ENCODE measurements at regions not wholly inside any gene's neighbourhood (a gene's known extent, or its start where the extent isn't known, plus 50 kb on each side); places are given as distances from the start of the nearest gene placed in this dataset.

- no peak overlapping the region for H3K27ac ChIP-seq (ENCODE audit: low read depth in 2 of 2, low read length in 2 of 2)
- no peaks in the 10 kb centered on the region for H3K4me1 ChIP-seq (ENCODE audit: control insufficient read depth in 2 of 3, insufficient read depth in 2 of 3, low read depth in 1 of 3, low read length in 3 of 3)
- intact Hi-C loops (cut with DNase I), result no loop called here
- H3K27me3 ChIP-seq (ENCODE audit: control insufficient read depth, insufficient read depth, low read length), result no peaks in the 10 kb centered on the region
- TF ChIP-seq, protein P1, sequence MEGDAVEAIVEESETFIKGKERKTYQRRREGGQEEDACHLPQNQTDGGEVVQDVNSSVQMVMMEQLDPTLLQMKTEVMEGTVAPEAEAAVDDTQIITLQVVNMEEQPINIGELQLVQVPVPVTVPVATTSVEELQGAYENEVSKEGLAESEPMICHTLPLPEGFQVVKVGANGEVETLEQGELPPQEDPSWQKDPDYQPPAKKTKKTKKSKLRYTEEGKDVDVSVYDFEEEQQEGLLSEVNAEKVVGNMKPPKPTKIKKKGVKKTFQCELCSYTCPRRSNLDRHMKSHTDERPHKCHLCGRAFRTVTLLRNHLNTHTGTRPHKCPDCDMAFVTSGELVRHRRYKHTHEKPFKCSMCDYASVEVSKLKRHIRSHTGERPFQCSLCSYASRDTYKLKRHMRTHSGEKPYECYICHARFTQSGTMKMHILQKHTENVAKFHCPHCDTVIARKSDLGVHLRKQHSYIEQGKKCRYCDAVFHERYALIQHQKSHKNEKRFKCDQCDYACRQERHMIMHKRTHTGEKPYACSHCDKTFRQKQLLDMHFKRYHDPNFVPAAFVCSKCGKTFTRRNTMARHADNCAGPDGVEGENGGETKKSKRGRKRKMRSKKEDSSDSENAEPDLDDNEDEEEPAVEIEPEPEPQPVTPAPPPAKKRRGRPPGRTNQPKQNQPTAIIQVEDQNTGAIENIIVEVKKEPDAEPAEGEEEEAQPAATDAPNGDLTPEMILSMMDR (IDR thresholded peaks at IDR 0.05; ENCODE audit: borderline replicate concordance, extremely low read depth, insufficient read depth), result no peak
- no peak overlapping the region for H3K4me3 ChIP-seq (ENCODE audit: low read length in 3 of 3)
- H3K9me3 ChIP-seq (ENCODE audit: control insufficient read depth in 2 of 3, insufficient read depth in 1 of 3, low read length in 3 of 3), result no peaks in the 10 kb centered on the region
- H3K9ac ChIP-seq (ENCODE audit: low read length in 3 of 3), result no peak overlapping the region
- DNase-seq (no peak), FAIRE-seq (no peak)
- no peaks in the 10 kb centered on the region for H3K36me3 ChIP-seq (ENCODE audit: control insufficient read depth in 2 of 3, insufficient read depth in 3 of 3, low read length in 3 of 3)
These were observed 129.9 kb upstream of the SLITRK2 start for GRCh38 chrX:145687707-145688106.

- Histone ChIP-seq H3K36me3 (ENCODE audit: control insufficient read depth in 2 of 3, insufficient read depth in 3 of 3, low read length in 3 of 3) (no peaks in the 10 kb centered on the region), H3K9me3 (ENCODE audit: control insufficient read depth in 2 of 3, insufficient read depth in 1 of 3, low read length in 3 of 3) (no peaks in the 10 kb centered on the region), H3K9ac (ENCODE audit: low read length in 3 of 3) (no peak overlapping the region), H3K4me3 (ENCODE audit: low read length in 3 of 3) (no peak overlapping the region), H3K4me1 (ENCODE audit: control insufficient read depth in 2 of 3, insufficient read depth in 2 of 3, low read depth in 1 of 3, low read length in 3 of 3) (no peaks in the 10 kb centered on the region), H3K27me3 (ENCODE audit: control insufficient read depth, insufficient read depth, low read length) (no peaks in the 10 kb centered on the region), H3K27ac (ENCODE audit: low read depth in 2 of 2, low read length in 2 of 2) (no peak overlapping the region)
- intact Hi-C loops (cut with DNase I), result no loop called here
- TF ChIP-seq, protein P1 (IDR thresholded peaks at IDR 0.05; ENCODE audit: borderline replicate concordance, extremely low read depth, insufficient read depth), result no peak
- FAIRE-seq, result no peak
- no peak for DNase-seq
These were observed 123.6 kb upstream of the SLITRK2 start for GRCh38 chrX:145694048-145694447.

DNA sequence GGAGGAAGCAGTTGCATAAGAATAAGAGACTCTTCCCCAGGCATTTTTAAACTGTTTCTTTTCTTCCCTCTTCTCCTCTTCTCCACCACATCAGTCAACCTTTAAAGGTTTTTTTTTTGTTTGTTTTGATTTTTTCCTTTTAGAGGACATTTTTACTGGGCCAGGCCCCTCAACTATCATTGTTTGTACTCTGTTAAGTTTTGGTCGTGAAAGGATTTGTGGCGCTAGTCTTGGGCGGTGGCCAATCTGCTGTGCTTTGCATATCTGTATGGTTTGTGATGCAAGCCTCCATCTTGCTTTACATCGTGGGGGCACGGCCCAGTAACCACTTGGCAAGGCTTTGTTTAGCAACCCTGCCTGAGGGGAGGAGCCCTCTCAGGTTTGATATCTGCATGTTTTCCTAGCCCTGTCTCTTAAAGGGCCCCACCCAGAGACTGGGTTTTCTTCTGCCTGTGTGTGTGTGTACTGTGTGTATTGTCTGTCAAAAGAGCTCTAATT is 101.9 kb upstream of the SLITRK2 start:
- Histone ChIP-seq H3K9ac (ENCODE audit: low read length in 3 of 3) (no peak overlapping the region), H3K9me3 (ENCODE audit: control insufficient read depth in 2 of 3, insufficient read depth in 1 of 3, low read length in 3 of 3) (no peaks in the 10 kb centered on the region), H3K36me3 (ENCODE audit: control insufficient read depth in 2 of 3, insufficient read depth in 3 of 3, low read length in 3 of 3) (no peaks in the 10 kb centered on the region), H3K4me1 (ENCODE audit: control insufficient read depth in 2 of 3, insufficient read depth in 2 of 3, low read depth in 1 of 3, low read length in 3 of 3) (no peaks in the 10 kb centered on the region), H3K27me3 (ENCODE audit: control insufficient read depth, insufficient read depth, low read length) (no peaks in the 10 kb centered on the region), H3K4me3 (ENCODE audit: low read length in 3 of 3) (no peak overlapping the region), H3K27ac (ENCODE audit: low read depth in 2 of 2, low read length in 2 of 2) (no peak overlapping the region)
- DNase-seq, result no peak
- FAIRE-seq, result no peak
- TF ChIP-seq, protein P1 (IDR thresholded peaks at IDR 0.05; ENCODE audit: borderline replicate concordance, extremely low read depth, insufficient read depth), result no peak
- intact Hi-C loops (cut with DNase I), result no loop called here

DNA sequence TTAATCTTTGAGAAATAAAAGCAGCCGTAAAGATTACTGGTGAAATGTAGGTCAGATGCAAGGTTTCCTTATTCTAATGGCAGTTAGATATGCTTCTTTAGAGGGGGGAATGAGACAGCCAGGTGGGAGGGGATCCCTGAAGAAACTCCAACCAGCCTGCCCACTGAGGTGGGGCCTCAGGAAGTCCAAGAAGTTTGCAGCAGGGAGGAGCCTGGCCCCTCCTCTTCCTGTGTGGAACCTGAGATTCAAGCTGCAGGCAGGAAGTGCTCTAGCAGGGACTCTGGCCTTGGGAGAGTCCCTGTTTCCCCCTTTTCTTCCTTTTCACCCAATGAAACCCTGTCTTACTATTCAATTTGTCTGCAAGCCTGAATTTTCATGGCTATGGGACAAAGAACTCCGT is 101.4 kb upstream of the SLITRK2 start:
- TF ChIP-seq, protein P1 (IDR thresholded peaks at IDR 0.05; ENCODE audit: borderline replicate concordance, extremely low read depth, insufficient read depth), result no peak
- no peaks in the 10 kb centered on the region for H3K27me3 ChIP-seq (ENCODE audit: control insufficient read depth, insufficient read depth, low read length)
- H3K9ac ChIP-seq (ENCODE audit: low read length in 3 of 3), result no peak overlapping the region
- DNase-seq (no peak), FAIRE-seq (no peak)
- no peaks in the 10 kb centered on the region for H3K4me1 ChIP-seq (ENCODE audit: control insufficient read depth in 2 of 3, insufficient read depth in 2 of 3, low read depth in 1 of 3, low read length in 3 of 3)
- no peaks in the 10 kb centered on the region for H3K9me3 ChIP-seq (ENCODE audit: control insufficient read depth in 2 of 3, insufficient read depth in 1 of 3, low read length in 3 of 3)
- no peak overlapping the region for H3K4me3 ChIP-seq (ENCODE audit: low read length in 3 of 3)
- intact Hi-C loops (cut with DNase I), result no loop called here
- no peak overlapping the region for H3K27ac ChIP-seq (ENCODE audit: low read depth in 2 of 2, low read length in 2 of 2)
- no peaks in the 10 kb centered on the region for H3K36me3 ChIP-seq (ENCODE audit: control insufficient read depth in 2 of 3, insufficient read depth in 3 of 3, low read length in 3 of 3)
